PC-9 (cell line): ENCODE measurements at regions not wholly inside any gene's neighbourhood (a gene's known extent, or its start where the extent isn't known, plus 50 kb on each side); places are given as distances from the start of the nearest gene placed in this dataset.
A peak's percentile ranks its signal among the peaks of the same experiment; 100 is the strongest.

ENCODE experiments used
- BruUV-seq: library from RNA; stranded (reverse); fragments of 400-500 nt; replicated peaks from 2 replicates; lab custom pipeline; 2021; lab: Mats Ljungman, UMichigan
- CTCF ChIA-PET: fragments of 300-600 bp; sonication (Branson Sonifier 250); formaldehyde crosslinking; loops from one replicate; lab custom pipeline; 2022; ENCODE audit warnings: antibody characterized with exemption; lab: Charles Lee
- POLR2A ChIA-PET: fragments of 300-600 bp; sonication (Branson Sonifier 250); formaldehyde crosslinking; loops from one replicate; lab custom pipeline; 2022; ENCODE audit warnings: antibody characterized with exemption; ENCODE audit not compliant: unreplicated experiment; lab: Charles Lee
- DNase-seq, 2 experiments: peaks; one replicate each; pipeline versions ENCODE4 v3.0.0 to v3.0.0-alpha.2; 2015 to 2022; ENCODE audit warnings: mixed read lengths in 1 of 2
- H2AFZ ChIP-seq: fragments of 200-600 bp; sonication (generic); 2 replicates; pipeline ENCODE4 v1.8.1; 2017; ENCODE audit warnings: antibody characterized with exemption
- H3F3A ChIP-seq: fragments of 200-600 bp; sonication (generic); 2 replicates; pipeline ENCODE4 v1.8.1; 2017; ENCODE audit warnings: antibody characterized with exemption, mild to moderate bottlenecking, low read depth; ENCODE audit not compliant: insufficient read depth
- H3K27ac ChIP-seq: fragments of 200-600 bp; sonication (generic); 2 replicates; pipeline ENCODE4 v1.6.1; 2016; ENCODE audit warnings: mixed run types
- H3K27me3 ChIP-seq: fragments of 200-600 bp; sonication (generic); 2 replicates; pipeline ENCODE4 v1.6.1; 2016; ENCODE audit warnings: low read depth, mixed run types; ENCODE audit not compliant: insufficient read depth
- H3K36me3 ChIP-seq: fragments of 200-600 bp; sonication (generic); 2 replicates; pipeline ENCODE4 v1.6.1; 2016; ENCODE audit warnings: low read depth, mixed run types
- H3K4me1 ChIP-seq: fragments of 200-600 bp; sonication (generic); replicated peaks from 2 replicates; pipeline ENCODE4 v1.6.1; 2016; ENCODE audit warnings: mixed run types; ENCODE audit not compliant: insufficient read depth
- H3K4me2 ChIP-seq: fragments of 200-600 bp; sonication (generic); 2 replicates; pipeline ENCODE4 v1.6.1; 2017; ENCODE audit warnings: mixed run types
- H3K4me3 ChIP-seq: fragments of 200-600 bp; sonication (generic); 2 replicates; pipeline ENCODE4 v1.6.1; 2016; ENCODE audit warnings: mixed run types
- H3K79me2 ChIP-seq: fragments of 200-600 bp; sonication (generic); 2 replicates; pipeline ENCODE4 v1.6.1; 2017; ENCODE audit warnings: low read depth, mixed run types
- H3K9me2 ChIP-seq: fragments of 200-600 bp; sonication (generic); 2 replicates; pipeline ENCODE4 v1.8.1; 2017; ENCODE audit warnings: mild to moderate bottlenecking; ENCODE audit not compliant: insufficient read depth
- H3K9me3 ChIP-seq: fragments of 200-600 bp; sonication (generic); 2 replicates; pipeline ENCODE4 v1.8.1; 2016; ENCODE audit warnings: low read depth; ENCODE audit not compliant: insufficient read depth
- H4K20me1 ChIP-seq: fragments of 200-600 bp; sonication (generic); 2 replicates; pipeline ENCODE4 v1.8.1; 2017; ENCODE audit not compliant: insufficient read depth
- CTCF ChIP-seq: fragments of 200-600 bp; sonication (generic); conservative IDR thresholded peaks from 2 replicates; pipeline ENCODE4 v1.6.1; 2017; ENCODE audit warnings: mixed run types, antibody characterized with exemption, mild to moderate bottlenecking, moderate library complexity
- EZH2 ChIP-seq: fragments of 200-600 bp; sonication (generic); IDR thresholded peaks from 2 replicates; pipeline ENCODE4 v1.8.0; 2017; ENCODE audit warnings: antibody characterized with exemption, low read depth
- intact Hi-C: fragments of 100-400 bp; cut with micrococcal nuclease; formaldehyde crosslinking; loops from one replicate; pipeline ENCODE4 v1.10.0; 2022; ENCODE audit not compliant: unreplicated experiment

- no peak for TF ChIP-seq CTCF
- H3K9me2 ChIP-seq: no peaks in the 10 kb centered on the region
- H4K20me1 ChIP-seq: no peaks in the 10 kb centered on the region
- H2AFZ ChIP-seq: no peak overlapping the region
- ChIA-PET CTCF (no interaction called here), POLR2A (interaction anchor here (0.6 kb wide), 1 partner anchor 1351 kb away, joined by 8 read pairs; no protein-coding TSS in a partner anchor)
- H3K27ac ChIP-seq: no peak overlapping the region
- no peaks in the 10 kb centered on the region for H3K36me3 ChIP-seq
- H3K4me1 ChIP-seq: no peaks in the 10 kb centered on the region; the same call in none of the 2 replicates
- H3K27me3 ChIP-seq: no peaks in the 10 kb centered on the region
- no peak overlapping the region for H3K4me3 ChIP-seq
- intact Hi-C loops: loop anchor here (5.0 kb wide), 1 partner anchor 1319 kb away; no protein-coding TSS in a partner anchor
- DNase-seq: peak in 1 of 2 experiments; percentile 41
- no peaks in the 10 kb centered on the region for H3F3A ChIP-seq
- no TSS peak for BruUV-seq
- no peak overlapping the region for H3K4me2 ChIP-seq
- no peaks in the 10 kb centered on the region for H3K79me2 ChIP-seq
- H3K9me3 ChIP-seq: no peaks in the 10 kb centered on the region
These were observed 319.4 kb upstream of the KCNH7 start for GRCh38 chr2:163157891-163158496.

GRCh38 chr2:163157411-163157810, 318.8 kb upstream of the KCNH7 start:
- Histone ChIP-seq H3K27ac (no peak overlapping the region), H3F3A (no peaks in the 10 kb centered on the region), H3K9me3 (no peaks in the 10 kb centered on the region), H3K79me2 (no peaks in the 10 kb centered on the region), H3K36me3 (no peaks in the 10 kb centered on the region), H3K4me1 (no peaks in the 10 kb centered on the region; the same call in none of the 2 replicates), H3K27me3 (no peaks in the 10 kb centered on the region), H3K4me2 (no peak overlapping the region), H3K9me2 (no peaks in the 10 kb centered on the region), H2AFZ (no peak overlapping the region), H4K20me1 (no peaks in the 10 kb centered on the region), H3K4me3 (no peak overlapping the region)
- TF ChIP-seq CTCF (no peak), EZH2 (no peak)
- intact Hi-C loops: loop anchor here (5.0 kb wide), 1 partner anchor 1320 kb away; no protein-coding TSS in a partner anchor
- DNase-seq: no peak
- no TSS peak for BruUV-seq
- POLR2A ChIA-PET: interaction anchor here (0.6 kb wide), 1 partner anchor 1351 kb away, joined by 8 read pairs; no protein-coding TSS in a partner anchor
- CTCF ChIA-PET: no interaction called here

GRCh38 chr2:163155925-163156324, 317.4 kb upstream of the KCNH7 start:
- H4K20me1 ChIP-seq: no peaks in the 10 kb centered on the region
- no peak for DNase-seq
- H3F3A ChIP-seq: no peaks in the 10 kb centered on the region
- no peaks in the 10 kb centered on the region for H3K36me3 ChIP-seq
- H2AFZ ChIP-seq: no peak overlapping the region
- no peaks in the 10 kb centered on the region for H3K9me2 ChIP-seq
- H3K9me3 ChIP-seq: no peaks in the 10 kb centered on the region
- H3K4me3 ChIP-seq: no peak overlapping the region
- CTCF ChIA-PET: no interaction called here
- no peaks in the 10 kb centered on the region; the same call in none of the 2 replicates for H3K4me1 ChIP-seq
- no TSS peak for BruUV-seq
- no peaks in the 10 kb centered on the region for H3K79me2 ChIP-seq
- H3K27ac ChIP-seq: no peak overlapping the region
- H3K4me2 ChIP-seq: no peak overlapping the region
- intact Hi-C loops: loop anchor here (5.0 kb wide), 1 partner anchor 1321 kb away; no protein-coding TSS in a partner anchor
- H3K27me3 ChIP-seq: no peaks in the 10 kb centered on the region
- POLR2A ChIA-PET: no interaction called here
- TF ChIP-seq EZH2 (no peak), CTCF (no peak)
